Cerebellar cortex (tissue), 1 donor: ENCODE measurements at regions not wholly inside any gene's neighbourhood (a gene's known extent, or its start where the extent isn't known, plus 50 kb on each side); places are given as distances from the start of the nearest gene placed in this dataset.
"Not testable (repeated sequence)": the region's sequence is repeated elsewhere in the genome, so short reads cannot be mapped to it uniquely, and the experiment has no call there.

Source experiments
- DNase-seq: peaks from one replicate; pipeline ENCODE4 v3.0.0-alpha.2; 2015; ENCODE audit warnings: low spot score

DNA sequence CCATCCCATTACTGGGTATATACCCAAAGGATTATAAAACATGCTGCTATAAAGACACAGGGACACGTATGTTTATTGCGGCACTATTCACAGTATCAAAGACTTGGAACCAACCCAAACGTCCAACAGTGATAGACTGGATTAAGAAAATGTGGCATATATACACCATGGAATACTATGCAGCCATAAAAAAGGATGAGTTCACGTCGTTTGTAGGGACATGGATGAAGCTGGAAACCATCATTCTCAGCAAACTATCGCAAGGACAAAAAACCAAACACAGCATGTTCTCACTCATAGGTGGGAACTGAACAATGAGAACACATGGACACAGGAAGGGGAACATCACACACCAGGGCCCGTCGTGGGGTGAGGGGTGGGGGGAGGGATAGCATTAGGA lies 106.1 kb downstream of the CHD1L start:
- not testable (repeated sequence) for DNase-seq

DNA sequence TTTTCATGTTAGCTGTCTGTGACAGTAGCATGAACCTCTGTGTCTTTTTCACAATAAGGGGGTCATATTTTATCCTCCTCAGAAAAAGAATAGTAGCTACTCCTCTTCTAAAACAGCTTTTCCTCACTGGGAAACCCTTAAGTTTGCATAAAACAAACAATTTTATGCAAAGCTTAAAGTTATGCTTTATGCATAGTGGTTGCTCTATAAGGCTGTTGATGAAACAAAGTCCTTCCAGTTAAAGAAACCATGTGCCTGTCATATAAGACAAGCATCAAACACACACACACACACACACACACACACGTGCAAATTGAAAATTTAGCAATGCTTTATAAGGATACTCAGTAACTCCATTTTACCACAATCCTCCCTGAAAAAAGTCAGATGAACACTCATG lies 107.0 kb downstream of the CHD1L start:
- DNase-seq = no peak

DNA sequence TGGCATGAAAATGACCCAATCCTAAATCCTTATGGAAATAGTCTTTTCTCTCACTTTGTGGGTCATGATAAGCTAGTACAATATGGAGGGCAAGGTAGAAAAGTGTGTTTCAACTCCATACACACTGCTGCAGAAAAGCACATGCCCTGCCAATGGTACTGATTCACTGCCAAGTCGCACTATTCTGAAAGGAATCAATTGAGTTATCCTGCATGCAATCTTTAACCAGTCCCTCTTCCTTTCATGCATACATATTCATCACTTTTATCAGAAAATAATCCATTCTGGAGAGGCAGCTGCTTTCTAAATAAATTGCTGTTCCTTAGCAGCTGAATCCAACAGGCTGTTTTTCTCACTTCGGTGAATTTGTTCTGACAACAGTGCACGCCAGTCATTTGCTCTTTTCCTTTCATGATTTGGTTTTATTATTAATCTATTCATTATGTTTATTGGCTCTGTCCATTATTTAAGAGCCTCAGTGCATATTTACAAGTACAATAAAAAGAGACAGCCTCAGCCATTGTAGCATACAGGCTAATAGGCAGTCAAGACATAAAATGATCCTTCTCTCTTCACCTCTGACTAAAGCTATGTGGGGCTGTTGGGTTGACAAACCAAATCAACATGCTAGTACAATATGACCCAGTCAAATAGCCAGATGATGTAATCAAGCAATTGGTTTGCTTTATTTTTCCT lies 108.8 kb downstream of the CHD1L start:
- no peak for DNase-seq

DNA sequence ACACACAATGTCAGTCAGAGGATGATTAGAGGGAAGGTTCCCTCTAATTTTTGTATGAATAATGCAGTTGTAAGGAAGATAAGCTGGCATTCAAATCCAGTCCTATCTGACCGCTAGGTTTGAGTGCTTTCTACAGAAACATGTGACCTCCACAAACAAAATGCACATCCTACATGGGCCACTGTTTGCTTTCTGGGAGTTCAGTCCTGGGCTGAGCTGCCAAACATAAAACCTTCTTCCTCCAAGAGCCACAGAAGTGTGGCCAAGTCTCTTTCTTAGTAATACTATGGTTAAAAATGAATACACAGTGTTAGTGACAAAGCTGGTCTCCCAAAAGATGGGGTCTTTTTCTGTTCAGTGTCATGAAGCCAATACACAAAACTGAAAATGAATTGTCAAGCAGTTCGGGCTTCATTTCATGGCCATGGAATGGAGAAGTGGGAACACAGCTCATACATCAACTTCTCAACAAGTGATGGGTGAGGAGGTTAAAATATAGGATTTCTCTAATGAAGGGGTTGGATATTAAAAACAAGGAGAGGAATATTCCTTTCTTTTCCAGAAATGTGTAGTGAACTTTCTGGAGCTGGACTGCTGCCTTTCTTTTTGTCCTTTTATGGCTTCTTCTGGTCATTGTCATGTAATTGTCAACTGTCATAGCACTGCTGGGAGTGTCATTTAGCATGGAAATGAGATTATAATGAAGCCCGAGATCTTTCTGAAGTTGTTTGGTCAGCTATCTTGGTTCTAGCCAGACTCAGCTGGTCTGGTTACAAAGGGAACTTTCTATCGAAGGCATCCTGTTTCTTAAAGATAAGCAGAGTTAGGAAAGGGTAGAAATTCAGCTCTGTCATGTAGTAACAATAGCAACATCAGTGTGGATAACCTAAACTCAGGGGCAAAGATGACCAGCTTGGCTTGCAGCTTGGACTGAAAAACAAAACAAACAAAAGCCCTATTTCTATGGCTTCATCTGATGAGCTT lies 135.1 kb downstream of the CHD1L start:
- DNase-seq = no peak

DNA sequence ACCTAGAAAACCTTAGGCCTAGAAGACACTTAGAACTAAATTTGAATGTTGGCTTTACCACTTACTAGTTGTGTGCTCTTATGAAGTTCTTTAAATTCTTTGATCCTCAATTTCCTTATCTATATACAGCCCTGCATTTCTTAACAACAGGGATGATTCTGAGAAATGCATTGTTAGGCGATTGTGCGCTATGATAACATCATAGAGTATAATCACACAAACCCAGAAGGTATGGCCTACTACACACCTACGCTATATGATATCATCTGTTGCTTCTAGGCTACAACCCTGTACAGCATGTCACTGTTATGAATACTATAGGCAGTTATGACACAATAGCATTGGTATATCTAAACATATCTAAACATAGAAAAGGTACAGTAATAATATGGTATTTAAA lies 137.4 kb downstream of the CHD1L start:
- no peak for DNase-seq

DNA sequence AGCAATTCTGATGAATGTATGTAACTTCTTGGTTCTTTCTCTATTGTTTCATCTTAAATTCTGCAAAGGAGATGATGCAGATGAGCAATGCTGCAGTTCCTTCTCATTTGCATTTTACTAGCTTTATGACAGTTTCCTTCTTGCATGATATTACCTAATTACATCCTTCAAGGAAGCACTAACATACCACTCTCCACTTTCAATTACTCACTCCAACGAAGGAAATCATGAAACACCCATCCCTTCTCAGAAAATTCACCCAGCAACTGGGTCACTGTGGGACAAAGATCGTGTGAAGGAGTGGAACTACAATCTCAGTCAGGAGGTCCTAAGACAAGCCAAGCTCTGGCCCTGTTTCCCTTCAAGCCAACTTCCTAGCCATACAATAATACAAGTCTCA lies 142.3 kb downstream of the CHD1L start:
- DNase-seq = no peak

DNA sequence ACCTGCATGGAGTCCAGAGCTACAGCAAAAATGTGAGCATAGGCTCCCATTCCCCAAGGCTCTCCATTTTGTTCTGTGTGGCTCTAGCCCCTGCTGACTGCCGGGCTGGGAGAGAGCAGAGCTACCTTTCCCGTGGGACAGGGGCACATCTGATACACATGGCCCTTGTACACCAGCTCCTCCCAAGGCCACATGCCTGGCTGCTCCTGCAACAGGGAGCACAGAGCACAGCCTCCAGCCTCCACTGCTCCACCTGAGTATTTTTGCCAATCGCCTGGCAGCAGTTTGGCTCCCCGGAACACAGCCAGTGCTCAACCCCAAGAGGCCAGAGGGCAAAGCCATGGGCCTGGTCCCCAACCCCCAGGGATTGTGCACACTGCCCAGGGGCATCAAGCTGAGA lies 146.5 kb downstream of the CHD1L start:
- DNase-seq = no peak

DNA sequence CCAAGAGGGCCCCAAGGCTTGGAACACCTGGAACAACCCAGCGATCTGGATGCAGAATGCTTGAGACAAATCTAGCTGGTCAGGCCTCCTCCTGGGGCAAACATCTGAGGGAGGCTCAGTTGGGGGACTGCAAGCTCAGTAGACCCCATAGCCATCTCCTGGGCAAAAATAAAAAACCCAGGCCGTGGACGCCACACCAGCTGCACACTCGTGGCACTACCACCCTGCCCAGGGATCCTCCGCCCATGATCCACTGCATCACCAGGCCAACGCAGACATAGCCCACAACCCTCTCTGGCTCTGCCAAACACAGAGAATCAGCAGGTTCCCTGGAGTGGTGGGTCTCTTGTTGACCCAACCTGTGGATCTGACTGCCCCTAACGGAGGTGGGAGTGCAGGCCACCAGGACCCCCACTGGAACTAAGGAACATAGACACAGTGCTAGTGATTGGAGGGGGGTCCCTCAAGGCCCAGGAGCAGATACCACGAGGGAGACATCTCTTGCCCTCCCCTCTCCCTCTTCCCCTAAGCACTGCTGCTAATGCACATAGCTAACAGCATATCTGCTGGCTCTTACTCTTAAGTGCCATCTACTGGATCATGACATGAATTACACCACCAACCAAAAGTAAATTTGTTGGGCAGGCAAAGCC lies 147.2 kb downstream of the CHD1L start:
- peak; percentile 25 for DNase-seq

DNA sequence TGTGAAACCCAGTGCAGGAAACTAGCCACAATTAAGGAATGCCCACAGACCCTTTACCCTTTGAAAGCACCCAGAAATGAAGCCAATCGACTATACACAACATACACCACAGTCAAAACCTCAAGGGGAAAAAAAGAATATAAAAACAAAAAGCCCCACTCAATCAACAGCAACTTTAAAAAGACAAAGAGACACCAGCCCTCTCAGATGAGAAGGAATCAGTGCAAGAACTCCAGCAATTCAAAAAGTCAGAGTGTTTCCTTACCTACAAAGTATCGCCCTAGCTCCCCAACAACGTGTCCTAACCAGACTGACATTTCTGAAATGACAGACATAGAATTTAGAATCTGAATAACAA lies 147.7 kb downstream of the CHD1L start:
- no peak for DNase-seq

DNA sequence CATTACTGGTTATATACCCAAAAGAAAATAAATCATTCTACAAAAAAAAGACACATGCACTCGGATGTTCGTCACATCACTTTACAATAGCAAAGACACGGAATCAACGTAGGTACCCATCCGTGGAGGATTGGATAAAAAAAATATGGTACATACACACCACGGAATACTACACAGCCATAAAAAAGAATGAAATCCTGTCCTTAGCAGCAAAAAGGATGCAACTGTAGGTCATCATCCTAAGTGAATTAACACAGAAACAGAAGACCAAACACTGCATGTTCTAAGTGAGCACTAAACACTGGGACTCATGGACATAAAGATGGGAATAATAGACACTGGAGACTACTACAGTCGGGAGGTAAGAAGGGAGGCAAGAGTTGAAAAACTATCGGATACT lies 148.6 kb downstream of the CHD1L start:
- DNase-seq = no peak

DNA sequence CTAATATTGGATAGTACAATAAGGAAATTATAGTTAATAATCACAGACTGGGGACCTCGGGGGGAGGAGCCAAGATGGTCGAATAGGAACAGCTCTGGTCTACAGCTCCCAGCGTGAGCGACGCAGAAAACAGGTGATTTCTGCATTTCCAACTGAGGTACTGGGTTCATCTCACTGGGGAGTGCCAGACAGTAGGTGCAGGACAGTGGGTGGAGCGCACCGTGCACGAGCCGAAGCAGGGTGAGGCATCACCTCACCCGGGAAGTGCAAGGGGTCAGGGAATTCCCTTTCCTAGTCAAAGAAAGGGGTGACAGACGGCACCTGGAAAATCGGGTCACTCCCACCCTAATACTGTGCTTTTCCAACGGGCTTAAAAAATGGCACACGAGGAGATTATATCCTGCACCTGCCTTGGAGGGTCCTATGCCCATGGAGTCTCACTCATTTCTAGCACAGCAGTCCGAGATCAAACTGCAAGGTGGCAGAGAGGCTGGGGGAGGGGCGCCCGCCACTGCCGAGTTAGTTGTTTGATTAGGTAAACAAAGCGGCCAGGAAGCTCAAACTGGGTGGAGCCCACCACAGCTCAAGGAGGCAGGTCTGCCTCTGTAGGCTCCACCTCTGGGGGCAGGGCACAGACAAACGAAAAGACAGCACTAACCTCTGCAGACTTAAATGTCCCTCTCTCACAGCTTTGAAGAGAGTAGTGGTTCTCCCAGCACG lies 138.8 kb upstream of the BCL9 start:
- DNase-seq = not testable (repeated sequence)

DNA sequence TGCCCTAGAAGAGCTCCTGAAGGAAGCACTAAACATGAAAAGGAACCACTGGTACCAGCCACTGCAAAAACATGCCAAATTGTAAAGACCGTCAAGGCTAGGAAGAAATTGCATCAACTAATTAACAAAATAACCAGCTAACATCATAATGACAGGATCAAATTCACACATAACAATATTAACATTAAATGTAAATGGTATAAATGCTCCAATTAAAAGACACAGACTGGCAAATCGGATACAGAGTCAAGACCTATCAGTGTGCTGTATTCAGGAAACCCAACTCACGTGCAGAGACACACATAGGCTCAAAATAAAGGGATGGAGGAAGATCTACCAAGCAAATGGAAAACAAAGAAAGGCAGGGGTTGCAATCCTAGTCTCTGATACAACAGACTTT lies 137.0 kb upstream of the BCL9 start:
- not testable (repeated sequence) for DNase-seq

DNA sequence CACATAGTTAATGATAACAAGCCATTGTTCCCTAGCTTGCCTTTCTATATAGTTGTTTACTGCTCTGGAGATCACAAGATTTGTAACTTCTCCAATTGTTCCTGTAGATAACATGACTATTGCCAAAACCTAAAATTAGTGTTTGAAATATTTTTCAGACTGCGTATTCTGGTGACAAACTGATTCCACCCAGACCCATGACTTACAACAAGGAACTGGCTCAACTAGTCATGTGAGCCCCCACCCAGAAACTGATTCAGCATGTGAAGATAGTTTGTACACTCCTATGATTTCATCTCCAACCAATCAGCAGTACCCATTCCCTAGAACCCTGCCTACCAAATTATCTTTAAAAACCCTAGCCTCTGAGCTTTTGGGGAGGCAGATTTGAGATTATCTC lies 131.4 kb upstream of the BCL9 start:
- no peak for DNase-seq

DNA sequence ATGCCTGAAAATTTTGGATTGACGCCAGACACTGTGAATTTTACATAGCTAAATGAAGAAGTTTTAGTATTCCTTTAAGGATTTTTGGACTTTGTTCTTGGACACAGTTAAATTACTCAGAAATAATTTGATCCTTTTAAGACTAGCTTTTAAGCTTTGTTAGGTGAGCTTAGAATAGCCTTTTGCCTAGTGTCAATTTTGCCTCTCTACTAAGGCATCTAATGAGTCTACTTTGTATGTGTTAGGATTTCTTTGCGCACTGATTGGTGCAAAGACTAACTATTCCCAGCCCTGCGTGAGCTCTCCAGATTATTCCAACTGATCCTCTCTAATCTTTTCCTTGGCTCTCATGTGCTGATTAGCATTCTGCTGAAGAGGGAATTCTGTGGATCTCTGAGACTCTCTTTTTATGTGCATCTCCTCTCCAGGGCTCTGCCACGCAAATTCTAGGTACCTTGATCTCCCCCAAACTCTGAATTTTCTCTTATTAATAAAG lies 128.1 kb upstream of the BCL9 start:
- DNase-seq = no peak

DNA sequence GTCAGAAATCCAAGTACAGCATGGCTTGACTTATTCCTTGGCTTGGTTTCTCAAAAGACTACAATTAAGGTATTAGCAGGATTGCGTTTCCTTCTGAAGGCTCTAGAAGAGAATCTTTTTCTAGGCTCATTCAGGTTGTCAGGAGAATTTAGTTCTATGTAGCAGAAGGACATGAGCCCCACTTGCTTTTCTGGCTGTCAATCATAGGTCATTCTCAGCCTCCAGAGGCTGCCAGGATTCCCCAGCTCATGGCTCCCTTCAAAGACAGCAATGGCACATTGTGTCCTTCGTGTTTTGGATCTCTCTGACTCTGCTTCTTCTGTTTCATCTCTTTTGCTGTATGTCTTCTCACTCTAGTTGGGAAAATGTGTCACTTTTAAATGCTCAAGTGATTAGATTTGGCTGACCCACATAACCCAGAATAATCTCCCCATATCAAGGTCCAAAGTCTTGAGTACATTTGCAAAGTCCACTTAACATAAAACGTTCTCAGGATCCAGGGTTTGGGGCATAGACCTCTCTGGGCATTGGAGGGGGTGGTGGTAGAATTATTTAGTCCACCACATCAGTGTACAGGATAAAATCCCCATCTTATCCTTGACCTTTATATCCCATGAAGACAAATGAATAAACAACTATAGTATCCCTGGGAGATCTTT lies 126.7 kb upstream of the BCL9 start:
- no peak for DNase-seq

DNA sequence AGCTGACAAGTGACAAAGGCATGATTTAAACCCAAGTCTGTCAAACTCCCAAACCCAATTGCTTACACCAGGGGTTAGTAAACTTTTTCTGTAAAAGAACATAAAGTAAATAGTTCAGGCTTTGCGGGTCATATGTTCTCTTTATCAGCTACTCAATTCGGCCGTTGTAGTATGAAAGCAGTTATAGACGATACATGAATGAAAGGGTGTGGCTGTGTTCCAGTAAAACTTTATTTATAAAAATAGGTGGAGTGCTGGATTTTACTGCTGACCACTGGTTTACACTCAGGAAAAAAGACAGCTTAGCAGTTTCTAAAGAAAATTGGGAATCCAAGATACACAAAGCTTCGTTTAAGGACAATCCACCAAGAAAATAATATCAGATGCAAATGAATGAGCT lies 124.3 kb upstream of the BCL9 start:
- DNase-seq = no peak

DNA sequence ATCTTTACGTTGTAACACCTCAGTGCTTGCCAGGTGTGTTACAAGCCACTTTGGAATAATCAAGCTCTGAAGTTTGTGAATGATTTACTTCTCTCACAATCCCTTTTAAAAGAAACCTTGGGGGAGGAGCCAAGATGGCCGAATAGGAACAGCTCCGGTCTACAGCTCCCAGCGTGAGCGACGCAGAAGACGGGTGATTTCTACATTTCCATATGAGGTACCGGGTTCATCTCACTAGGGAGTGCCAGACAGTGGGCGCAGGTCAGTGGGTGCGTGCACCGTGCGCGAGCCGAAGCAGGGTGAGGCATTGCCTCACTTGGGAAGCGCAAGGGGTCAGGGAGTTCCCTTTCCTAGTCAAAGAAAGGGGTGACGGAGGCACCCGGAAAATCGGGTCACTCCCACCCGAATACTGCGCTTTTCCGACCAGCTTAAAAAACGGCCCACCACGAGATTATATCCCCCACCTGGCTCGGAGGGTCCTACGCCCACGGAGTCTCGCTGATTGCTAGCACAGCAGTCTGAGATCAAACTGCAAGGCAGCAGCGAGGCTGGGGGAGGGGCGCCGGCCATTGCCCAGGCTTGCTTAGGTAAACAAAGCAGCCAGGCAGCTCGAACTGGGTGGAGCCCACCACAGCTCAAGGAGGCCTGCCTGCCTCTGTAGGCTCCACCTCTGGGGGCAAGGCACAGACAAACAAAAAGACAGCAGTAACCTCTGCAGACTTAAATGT lies 118.0 kb upstream of the BCL9 start:
- DNase-seq = not testable (repeated sequence)

DNA sequence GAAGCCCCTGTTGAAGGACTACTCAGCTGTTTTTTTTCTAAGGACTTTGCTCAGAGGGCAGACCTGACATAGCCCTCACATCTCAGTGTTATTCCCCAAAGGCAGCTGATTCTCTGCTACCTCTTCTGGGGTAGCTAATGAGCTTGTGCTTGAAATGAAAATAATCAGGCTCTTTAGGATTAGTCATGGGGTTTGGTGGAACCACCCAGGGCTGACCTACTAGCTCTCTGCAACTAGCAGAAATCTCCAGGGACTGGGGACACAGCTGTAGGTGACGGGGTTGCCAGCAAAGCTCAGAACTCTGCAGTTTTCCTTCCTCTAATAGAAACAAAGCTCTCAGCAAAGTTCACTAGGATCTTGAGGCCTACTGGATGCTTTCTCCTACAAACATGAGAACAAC lies 106.4 kb upstream of the BCL9 start:
- no peak for DNase-seq

DNA sequence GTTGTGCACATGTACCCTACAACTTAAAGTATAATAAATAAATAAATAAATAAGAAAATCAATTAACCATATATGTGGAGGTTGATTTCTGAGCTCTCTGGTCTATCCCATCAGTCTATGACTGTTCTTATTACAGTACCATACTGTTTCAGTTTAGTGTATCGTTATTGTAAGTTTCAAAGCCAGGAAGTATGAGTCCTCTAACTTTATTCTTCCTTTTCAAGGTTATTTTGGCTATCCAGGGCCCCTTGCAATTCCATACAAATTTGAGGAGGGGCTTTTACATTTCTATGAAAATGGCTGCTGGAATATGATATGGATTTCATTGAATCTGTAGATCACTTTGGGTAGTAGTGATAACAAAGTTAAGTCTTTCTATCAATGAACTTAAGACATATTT lies 96.9 kb upstream of the BCL9 start:
- DNase-seq = no peak

DNA sequence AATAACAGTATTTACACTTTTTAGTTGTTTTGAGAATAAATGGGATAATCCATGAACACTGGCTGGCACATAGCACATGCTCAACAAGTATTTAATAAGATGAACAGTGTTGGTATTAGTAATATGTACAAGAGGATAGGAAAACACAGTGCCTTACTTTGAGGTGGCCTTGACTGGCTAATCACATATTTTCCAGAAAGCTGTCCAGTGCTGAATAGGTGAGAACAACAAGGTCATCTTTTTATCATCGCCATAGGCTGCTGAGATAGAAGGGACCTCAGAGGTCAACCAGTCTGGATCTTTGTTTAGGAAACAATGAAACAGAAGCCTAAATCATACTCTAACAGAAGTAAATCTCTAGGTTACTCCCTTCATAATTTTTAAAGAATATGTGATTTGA lies 89.7 kb upstream of the BCL9 start:
- DNase-seq = no peak

DNA sequence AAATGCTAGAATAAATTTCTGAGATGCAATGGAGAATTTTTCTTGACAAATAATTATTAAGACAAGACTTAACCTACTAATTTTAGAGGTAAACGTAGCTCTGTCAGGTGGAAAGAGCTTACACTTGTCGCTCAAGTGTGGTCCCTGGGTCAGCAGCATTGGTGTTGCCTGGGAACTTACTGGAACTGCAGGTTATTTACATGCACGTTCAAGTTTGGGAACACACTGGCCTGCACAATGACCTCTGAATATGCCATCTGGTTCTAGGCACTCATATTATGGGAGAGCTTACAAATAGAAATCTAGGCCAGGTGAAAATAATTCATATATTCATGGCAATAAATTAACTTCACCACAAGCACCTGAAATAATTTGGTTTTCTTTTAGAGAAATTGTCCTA lies 88.5 kb upstream of the BCL9 start:
- no peak for DNase-seq
